ENCODE measurements at regions not wholly inside any gene's neighbourhood (a gene's known extent, or its start where the extent isn't known, plus 50 kb on each side); places are given as distances from the start of the nearest gene placed in this dataset.

GRCh38 chr17:31702041-31702440 is 157.0 kb downstream of the COPRS start:
- no peak for DNase-seq

GRCh38 chr17:31700973-31701372 is 158.1 kb downstream of the COPRS start:
- no peak for DNase-seq

- DNase-seq, result no peak
Observed at GRCh38 chr17:31699886-31700285, 159.2 kb downstream of the COPRS start.

GRCh38 chr17:31699281-31699680 is 159.8 kb downstream of the COPRS start:
- DNase-seq, result no peak

GRCh38 chr17:31698751-31699150 is 160.3 kb downstream of the COPRS start:
- no peak for DNase-seq

- DNase-seq, result no peak
Observed at GRCh38 chr17:31697838-31698237, 161.2 kb downstream of the COPRS start.

- no peak for DNase-seq
Observed at GRCh38 chr17:31696703-31697325, 162.2 kb downstream of the COPRS start.

GRCh38 chr17:31696184-31696602 is 162.9 kb downstream of the COPRS start:
- DNase-seq, result no peak

GRCh38 chr17:31695456-31696090 is 163.5 kb downstream of the COPRS start:
- DNase-seq, result no peak

- no peak for DNase-seq
Observed at GRCh38 chr17:31693433-31694220, 165.4 kb downstream of the COPRS start.

GRCh38 chr17:31692632-31693031 is 166.4 kb downstream of the COPRS start:
- no peak for DNase-seq

GRCh38 chr17:31692027-31692426 is 167.0 kb downstream of the COPRS start:
- no peak for DNase-seq

GRCh38 chr17:31691251-31691905 is 167.7 kb downstream of the COPRS start:
- no peak for DNase-seq

GRCh38 chr17:31690151-31690551 is 168.9 kb downstream of the COPRS start:
- DNase-seq, result no peak

- DNase-seq, result no peak
Observed at GRCh38 chr17:31688701-31689100, 170.3 kb downstream of the COPRS start.

- no peak for DNase-seq
Observed at GRCh38 chr17:31687505-31688126, 171.4 kb downstream of the COPRS start.

GRCh38 chr17:31686495-31686894 is 172.5 kb downstream of the COPRS start:
- no peak for DNase-seq

GRCh38 chr17:31684901-31685300 is 174.1 kb downstream of the COPRS start:
- DNase-seq, result no peak

GRCh38 chr17:31680126-31680525 is 178.9 kb downstream of the COPRS start:
- peak; percentile 30 to 40 for DNase-seq

GRCh38 chr17:31679667-31680066 is 179.4 kb downstream of the COPRS start:
- DNase-seq, result no peak

- no peak for DNase-seq
Observed at GRCh38 chr17:31678431-31678830, 180.6 kb downstream of the COPRS start.

GRCh38 chr17:31677681-31678080 is 181.4 kb downstream of the COPRS start:
- DNase-seq, result no peak

GRCh38 chr17:31677036-31677435 is 182.0 kb downstream of the COPRS start:
- no peak for DNase-seq
